Activated CD4-positive, alpha-beta memory T cell treated with anti-CD3 and anti-CD28 coated beads, Interleukin-2, amount 10 ng/mL, durations not matched to agents 7 days and 5 days (primary cell): ENCODE measurements at regions not wholly inside any gene's neighbourhood (a gene's known extent, or its start where the extent isn't known, plus 50 kb on each side); places are given as distances from the start of the nearest gene placed in this dataset.
"Not testable (repeated sequence)": the region's sequence is repeated elsewhere in the genome, so short reads cannot be mapped to it uniquely, and the experiment has no call there.

Experiments used
- CTCF ChIA-PET: fragments of 350-600 bp; sonication (Branson Sonifier 250); formaldehyde crosslinking; loops from one replicate; lab custom pipeline; 2021; ENCODE audit warnings: antibody characterized with exemption, inconsistent platforms; lab: Charles Lee
- POLR2A ChIA-PET: fragments of 350-600 bp; sonication (Branson Sonifier 250); formaldehyde crosslinking; loops from one replicate; lab custom pipeline; 2021; ENCODE audit warnings: antibody characterized with exemption; lab: Charles Lee
- DNase-seq: peaks from one replicate; pipeline ENCODE4 v3.0.0-alpha.2; 2020
- H3K27ac Mint-ChIP-seq: one replicate; pipeline ENCODE4 v1.8.0; 2021; ENCODE audit warnings: mild to moderate bottlenecking, mixed read lengths
- H3K27me3 Mint-ChIP-seq: one replicate; pipeline ENCODE4 v1.8.0; 2021; ENCODE audit warnings: mixed read lengths
- H3K36me3 Mint-ChIP-seq: one replicate; pipeline ENCODE4 v1.8.0; 2021; ENCODE audit warnings: low read depth, mixed read lengths
- H3K4me1 Mint-ChIP-seq: one replicate; pipeline ENCODE4 v1.8.0; 2021; ENCODE audit warnings: mixed read lengths
- H3K4me3 Mint-ChIP-seq: one replicate; pipeline ENCODE4 v1.8.0; 2021; ENCODE audit warnings: mild to moderate bottlenecking, mixed read lengths
- H3K9me3 Mint-ChIP-seq: one replicate; pipeline ENCODE4 v1.8.0; 2021; ENCODE audit warnings: mixed read lengths

- ChIA-PET POLR2A (no interaction called here), CTCF (interaction anchor here (2.7 kb wide), 1 partner anchor 10 kb away, joined by 10 read pairs; no protein-coding TSS in a partner anchor)
- no peak overlapping the region for H3K4me3 Mint-ChIP-seq
- peaks cover 20% of the 10 kb centered on the region for H3K4me1 Mint-ChIP-seq
- no peaks in the 10 kb centered on the region for H3K9me3 Mint-ChIP-seq
- H3K27me3 Mint-ChIP-seq: peaks cover 5% of the 10 kb centered on the region
- H3K36me3 Mint-ChIP-seq: no peaks in the 10 kb centered on the region
- no peak overlapping the region for H3K27ac Mint-ChIP-seq
- DNase-seq: no peak
Measured at GRCh38 chr17:37826497-37827430, 81.9 kb upstream of the HNF1B start.

- H3K27ac Mint-ChIP-seq: no peak overlapping the region
- CTCF ChIA-PET: interaction anchor here (2.7 kb wide), 1 partner anchor 9 kb away, joined by 10 read pairs; no protein-coding TSS in a partner anchor
Measured at GRCh38 chr17:37825851-37826250, 81.0 kb upstream of the HNF1B start.

GRCh38 chr17:37824534-37825485 lies 80.0 kb upstream of the HNF1B start:
- Mint-ChIP-seq H3K36me3 (no peaks in the 10 kb centered on the region), H3K4me1 (peaks cover 26% of the 10 kb centered on the region), H3K27ac (no peak overlapping the region), H3K9me3 (no peaks in the 10 kb centered on the region), H3K27me3 (peaks cover 6% of the 10 kb centered on the region), H3K4me3 (no peak overlapping the region)
- POLR2A ChIA-PET: no interaction called here
- CTCF ChIA-PET: interaction anchor here (2.7 kb wide), 1 partner anchor 8 kb away, joined by 10 read pairs; no protein-coding TSS in a partner anchor
- no peak for DNase-seq

More at GRCh38 chr17:37825851-37826250, 81.0 kb upstream of the HNF1B start:
- DNase-seq: no peak
- POLR2A ChIA-PET: no interaction called here
- Mint-ChIP-seq H3K27me3 (peaks cover 5% of the 10 kb centered on the region), H3K4me1 (peaks cover 18% of the 10 kb centered on the region), H3K36me3 (no peaks in the 10 kb centered on the region), H3K9me3 (no peaks in the 10 kb centered on the region), H3K4me3 (no peak overlapping the region)

- no peak for DNase-seq
- Mint-ChIP-seq H3K27me3 (peaks cover 6% of the 10 kb centered on the region), H3K4me1 (peaks cover 30% of the 10 kb centered on the region), H3K27ac (no peak overlapping the region), H3K4me3 (no peak overlapping the region), H3K9me3 (no peaks in the 10 kb centered on the region), H3K36me3 (no peaks in the 10 kb centered on the region)
- CTCF ChIA-PET: no interaction called here
- POLR2A ChIA-PET: no interaction called here
Measured at GRCh38 chr17:37823996-37824395, 79.1 kb upstream of the HNF1B start.

- H3K4me1 Mint-ChIP-seq: peaks cover 21% of the 10 kb centered on the region
- POLR2A ChIA-PET: interaction anchor here (1.4 kb wide), 1 partner anchor 28 kb away, joined by 3 read pairs; no protein-coding TSS in a partner anchor
- CTCF ChIA-PET: interaction anchor here (1.0 to 1.8 kb wide), 2 partner anchors 21 to 29 kb away, joined by 3 to 5 read pairs; no protein-coding TSS in a partner anchor
- H3K27me3 Mint-ChIP-seq: peaks cover 7% of the 10 kb centered on the region
- no peak overlapping the region for H3K27ac Mint-ChIP-seq
- H3K9me3 Mint-ChIP-seq: no peaks in the 10 kb centered on the region
- DNase-seq: no peak
- H3K4me3 Mint-ChIP-seq: no peak overlapping the region
- no peaks in the 10 kb centered on the region for H3K36me3 Mint-ChIP-seq
Measured at GRCh38 chr17:37820995-37821713, 76.3 kb upstream of the HNF1B start.

GRCh38 chr17:37820313-37820994 lies 75.6 kb upstream of the HNF1B start:
- Mint-ChIP-seq H3K27me3 (peaks cover 10% of the 10 kb centered on the region), H3K27ac (no peak overlapping the region), H3K4me1 (peaks cover 23% of the 10 kb centered on the region), H3K36me3 (no peaks in the 10 kb centered on the region), H3K4me3 (no peak overlapping the region), H3K9me3 (no peaks in the 10 kb centered on the region)
- ChIA-PET POLR2A (interaction anchor here (0.6 to 1.4 kb wide), 2 partner anchors 29 to 214 kb away, joined by 3 read pairs; no protein-coding TSS in a partner anchor), CTCF (interaction anchor here (1.0 to 1.8 kb wide), 2 partner anchors 21 to 29 kb away, joined by 3 to 5 read pairs; no protein-coding TSS in a partner anchor)
- DNase-seq: no peak

- H3K27ac Mint-ChIP-seq: no peak overlapping the region
- POLR2A ChIA-PET: no interaction called here
- CTCF ChIA-PET: interaction anchor here (1.8 kb wide), 1 partner anchor 10 kb away, joined by 5 read pairs; no protein-coding TSS in a partner anchor
Measured at GRCh38 chr17:37818689-37819088, 73.8 kb upstream of the HNF1B start.

GRCh38 chr17:37816950-37817349 lies 72.1 kb upstream of the HNF1B start:
- no peak overlapping the region for H3K27ac Mint-ChIP-seq
- POLR2A ChIA-PET: interaction anchor here (0.6 to 1.0 kb wide), 2 partner anchors 160 to 409 kb away, joined by 3 read pairs; no protein-coding TSS in a partner anchor
- peaks cover 36% of the 10 kb centered on the region for H3K27me3 Mint-ChIP-seq
- peaks cover 23% of the 10 kb centered on the region for H3K4me1 Mint-ChIP-seq
- no peak for DNase-seq
- no peaks in the 10 kb centered on the region for H3K36me3 Mint-ChIP-seq
- CTCF ChIA-PET: interaction anchor here (0.6 to 3.2 kb wide), 20 partner anchors 9 to 907 kb away, joined by 3 to 21 read pairs (median 4); partner anchors contain the start of gene SYNRG
- H3K9me3 Mint-ChIP-seq: no peaks in the 10 kb centered on the region
- no peak overlapping the region for H3K4me3 Mint-ChIP-seq

More at GRCh38 chr17:37818689-37819088, 73.8 kb upstream of the HNF1B start:
- Mint-ChIP-seq H3K4me1 (peaks cover 23% of the 10 kb centered on the region), H3K27me3 (peaks cover 23% of the 10 kb centered on the region), H3K4me3 (no peak overlapping the region), H3K36me3 (no peaks in the 10 kb centered on the region), H3K9me3 (no peaks in the 10 kb centered on the region)
- no peak for DNase-seq

- Mint-ChIP-seq H3K4me3 (no peak overlapping the region), H3K36me3 (no peaks in the 10 kb centered on the region), H3K27me3 (peaks cover 43% of the 10 kb centered on the region), H3K27ac (no peak overlapping the region), H3K4me1 (peaks cover 19% of the 10 kb centered on the region), H3K9me3 (no peaks in the 10 kb centered on the region)
- ChIA-PET POLR2A (no interaction called here), CTCF (interaction anchor here (1.1 to 3.2 kb wide), 16 partner anchors 10 to 324 kb away, joined by 3 to 21 read pairs (median 5); no protein-coding TSS in a partner anchor)
- DNase-seq: no peak
Measured at GRCh38 chr17:37815536-37815935, 70.7 kb upstream of the HNF1B start.

GRCh38 chr17:37813751-37814150 lies 68.9 kb upstream of the HNF1B start:
- Mint-ChIP-seq H3K27me3 (peaks cover 46% of the 10 kb centered on the region), H3K4me3 (no peak overlapping the region), H3K9me3 (no peaks in the 10 kb centered on the region), H3K36me3 (no peaks in the 10 kb centered on the region), H3K4me1 (peaks cover 8% of the 10 kb centered on the region), H3K27ac (no peak overlapping the region)
- ChIA-PET POLR2A (no interaction called here), CTCF (no interaction called here)
- no peak for DNase-seq

- POLR2A ChIA-PET, H3K4me1 Mint-ChIP-seq, H3K9me3 Mint-ChIP-seq, H3K4me3 Mint-ChIP-seq, H3K27ac Mint-ChIP-seq, H3K36me3 Mint-ChIP-seq, DNase-seq: not testable (repeated sequence)
- H3K27me3 Mint-ChIP-seq: peaks cover 43% of the 10 kb centered on the region
- CTCF ChIA-PET: interaction anchor here (1.0 kb wide), 1 partner anchor 18 kb away, joined by 3 read pairs; no protein-coding TSS in a partner anchor
Measured at GRCh38 chr17:37808846-37809245, 64.0 kb upstream of the HNF1B start.
